HG03571 (cell line): ENCODE measurements at regions not wholly inside any gene's neighbourhood (a gene's known extent, or its start where the extent isn't known, plus 50 kb on each side); places are given as distances from the start of the nearest gene placed in this dataset.

ENCODE experiments used
- ATAC-seq: cut with Tn5 transposase; IDR thresholded peaks from one replicate; pipeline ENCODE4 v1.9.1; 2021; ENCODE audit not compliant: unreplicated experiment

DNA sequence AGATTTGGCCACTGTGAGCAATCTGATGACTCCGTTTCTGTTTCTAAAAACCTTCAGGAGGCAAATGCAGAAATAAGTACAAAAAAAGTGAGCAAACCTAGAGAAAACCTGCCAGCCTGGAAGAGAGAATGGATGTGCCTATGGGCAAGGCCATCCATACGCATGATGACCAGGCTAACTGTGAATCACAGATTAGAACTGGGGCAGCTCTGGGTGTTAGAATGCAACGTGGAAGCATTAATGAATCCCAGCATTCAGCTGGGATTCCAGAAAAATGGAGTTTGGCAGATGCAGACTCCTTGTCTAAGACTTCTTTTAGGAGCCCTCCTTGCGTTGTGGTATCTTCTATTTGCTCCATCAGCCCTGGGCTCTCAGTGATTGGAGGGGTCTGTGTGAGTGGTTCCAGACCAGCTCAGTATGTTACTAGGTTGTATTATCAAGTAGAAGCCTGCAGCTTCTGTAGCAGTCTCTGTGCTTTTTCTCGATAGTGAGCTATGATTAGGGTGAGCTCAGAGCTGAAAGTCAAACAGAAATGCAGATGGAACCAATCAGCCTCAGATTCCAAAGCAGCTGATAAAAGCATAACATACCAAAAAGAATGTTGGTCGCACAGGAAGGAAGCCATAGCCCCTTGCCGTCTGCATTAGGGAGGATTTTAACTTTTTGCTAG, 154.0 kb downstream of the PSMG1 start:
- ATAC-seq = no peak

DNA sequence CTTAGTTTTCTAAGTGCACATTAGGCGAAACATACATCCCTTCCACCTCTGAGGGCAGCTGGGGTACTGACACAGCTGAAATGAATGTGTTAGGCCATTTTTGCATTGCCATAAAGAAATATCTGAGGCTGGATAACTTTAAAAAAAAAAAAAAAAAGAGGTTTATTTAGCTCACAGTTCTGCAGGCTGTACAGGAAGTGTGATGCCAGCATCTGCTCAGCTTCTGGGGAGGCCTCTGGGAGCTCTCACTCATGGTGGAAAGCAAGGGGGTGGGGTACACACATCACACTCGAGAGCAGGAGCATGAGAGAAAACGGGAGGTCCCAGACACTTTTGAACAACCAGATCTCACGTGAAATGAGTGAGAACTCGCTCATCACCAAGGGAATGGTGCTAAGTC, 158.1 kb downstream of the PSMG1 start:
- ATAC-seq = no peak

DNA sequence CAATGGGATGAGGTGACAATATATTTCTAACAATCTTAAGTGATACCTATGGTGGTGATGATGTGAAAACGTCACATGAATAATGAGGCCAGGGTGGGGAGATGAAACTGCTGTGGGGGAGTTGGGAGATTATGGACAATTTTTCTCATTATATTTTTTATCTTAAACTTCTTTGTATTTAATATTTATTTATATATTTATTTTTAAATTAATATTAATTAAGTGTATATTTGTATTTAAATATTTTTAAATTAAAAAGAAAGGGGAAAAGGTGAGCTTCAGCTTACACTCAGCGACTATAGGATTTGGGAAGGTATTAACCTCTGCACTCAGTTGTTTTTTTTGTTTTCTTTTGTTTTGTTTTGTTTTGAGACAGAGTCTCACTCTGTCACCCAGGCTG, 158.7 kb downstream of the PSMG1 start:
- ATAC-seq = no peak

DNA sequence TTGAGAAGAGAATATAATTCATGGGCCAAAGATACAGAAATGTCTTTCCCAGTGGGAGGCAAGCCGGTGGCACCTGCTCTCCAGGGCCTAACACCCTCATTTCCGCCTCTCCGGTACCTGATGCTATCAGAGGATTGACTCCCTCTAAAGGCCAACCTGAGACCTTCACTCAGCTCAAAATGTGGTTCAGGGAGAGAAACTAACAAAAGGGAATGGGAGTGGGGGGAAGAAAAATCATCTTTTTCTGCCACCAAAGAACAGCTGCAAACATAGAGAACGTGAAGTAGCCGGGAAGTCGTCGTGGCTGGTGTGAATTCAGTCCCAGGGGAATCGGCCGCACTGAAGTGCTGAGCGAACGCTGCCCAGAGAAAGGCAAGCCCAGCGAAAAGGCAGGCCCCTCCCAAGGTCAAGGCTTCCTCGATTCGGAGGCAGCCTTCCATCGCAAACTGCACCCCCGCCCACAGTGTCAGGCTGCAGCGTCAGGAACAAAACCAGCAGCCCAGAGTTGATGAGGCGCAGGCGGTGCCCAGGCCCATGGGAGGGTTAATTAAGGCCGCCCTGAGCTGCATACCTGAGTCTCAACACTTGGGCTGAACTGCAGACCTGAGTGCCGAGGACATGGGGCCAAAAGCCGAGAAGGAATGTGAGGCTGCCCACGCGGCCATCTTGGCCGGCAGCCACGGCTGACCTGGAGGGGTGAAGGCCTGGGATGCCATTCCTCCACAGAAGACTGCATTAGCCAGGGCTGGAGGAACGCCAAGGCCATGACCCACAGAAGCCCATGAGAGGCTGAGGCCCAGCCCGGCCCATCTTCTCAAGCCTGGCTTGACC, 160.2 kb downstream of the PSMG1 start:
- no peak for ATAC-seq

DNA sequence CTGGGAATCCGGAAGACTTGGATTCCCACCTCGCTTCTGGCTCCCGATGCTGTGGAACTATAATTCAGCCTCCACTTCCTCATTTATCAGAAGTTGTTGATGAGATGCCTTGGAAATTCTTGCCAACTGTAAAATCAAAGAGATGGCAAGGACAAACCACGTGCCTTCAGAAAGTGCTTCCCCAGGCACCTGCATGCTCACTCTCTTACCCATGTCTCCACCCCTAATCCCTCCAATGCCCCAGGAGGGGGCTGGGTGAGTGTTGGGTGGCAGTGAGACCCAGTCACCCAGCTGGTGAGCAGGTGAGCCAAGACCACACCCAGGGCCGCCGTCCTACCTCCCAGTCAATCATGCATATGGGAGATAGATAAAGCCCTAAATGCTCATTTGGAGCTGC, 160.8 kb downstream of the PSMG1 start:
- no peak for ATAC-seq

DNA sequence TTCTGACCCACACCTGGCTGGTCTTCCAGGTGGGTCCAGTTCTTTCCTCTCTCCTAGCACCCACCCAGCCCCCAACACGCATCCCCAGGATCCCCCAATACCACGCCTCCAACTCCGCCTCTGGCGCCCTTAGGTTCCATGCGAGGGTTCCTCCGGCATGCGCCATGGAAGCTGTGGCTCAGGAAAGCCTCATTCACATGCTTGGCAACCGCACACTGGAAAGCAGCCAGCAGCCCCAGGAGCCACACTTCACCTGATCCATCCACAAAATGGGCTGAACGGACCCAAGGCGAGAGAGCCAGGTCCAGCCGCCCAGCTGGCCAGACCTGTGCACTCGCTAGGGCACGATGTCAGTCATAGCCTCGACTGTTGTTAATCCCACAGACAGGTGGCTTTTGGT, 161.2 kb downstream of the PSMG1 start:
- no peak for ATAC-seq

DNA sequence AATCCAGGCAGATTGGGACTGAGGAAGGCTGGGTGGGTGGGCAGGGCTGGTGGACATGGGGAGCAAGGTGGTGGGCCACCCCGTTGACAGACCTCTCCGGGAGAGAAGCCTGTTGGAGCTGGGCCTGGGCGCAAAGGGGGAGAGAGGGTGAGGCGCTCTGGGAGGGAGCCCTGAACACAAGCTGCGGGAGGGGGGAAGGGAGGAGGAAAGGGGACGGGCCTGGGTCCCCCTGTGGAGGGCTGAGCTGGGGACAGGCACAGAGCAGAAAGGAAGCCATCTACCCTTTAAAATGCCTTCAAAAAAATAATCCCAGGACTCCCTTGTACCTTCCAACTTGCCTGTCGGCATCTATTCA, 161.8 kb downstream of the PSMG1 start:
- ATAC-seq = no peak

DNA sequence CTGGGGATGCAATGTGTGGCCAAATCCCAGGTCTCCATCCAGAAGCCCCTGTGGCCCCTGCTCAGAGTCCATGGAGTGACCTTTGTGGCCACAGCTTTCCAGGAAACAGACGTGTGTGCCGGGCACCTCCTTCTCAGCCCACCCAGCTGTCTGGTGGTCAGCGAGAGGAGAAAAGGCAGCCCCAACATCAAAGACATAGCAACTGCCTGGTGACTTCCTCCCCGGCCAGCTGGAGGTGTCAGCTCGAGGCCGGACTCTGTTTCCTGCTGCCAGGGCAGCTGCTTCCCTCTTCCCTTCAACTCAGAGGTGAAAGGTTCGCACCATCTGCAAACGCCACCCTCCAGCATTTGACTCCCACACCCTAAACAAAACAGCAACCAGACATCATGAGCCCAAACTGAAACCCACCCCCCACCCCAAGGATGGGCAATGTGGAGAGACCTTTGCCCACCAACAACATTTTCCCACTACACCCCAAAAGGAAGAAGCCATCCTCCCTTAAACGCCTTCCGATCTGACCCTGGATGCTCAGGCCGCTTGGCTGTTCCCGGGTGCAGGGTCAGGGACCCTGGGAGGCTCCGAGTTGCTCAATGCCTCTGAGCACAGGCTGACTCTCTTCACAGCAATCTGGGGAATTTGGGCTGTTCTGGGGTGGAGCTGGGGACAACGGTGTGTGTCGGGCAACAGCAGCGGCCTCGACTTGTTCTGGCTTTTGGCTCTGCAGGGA, 162.3 kb downstream of the PSMG1 start:
- no peak for ATAC-seq

DNA sequence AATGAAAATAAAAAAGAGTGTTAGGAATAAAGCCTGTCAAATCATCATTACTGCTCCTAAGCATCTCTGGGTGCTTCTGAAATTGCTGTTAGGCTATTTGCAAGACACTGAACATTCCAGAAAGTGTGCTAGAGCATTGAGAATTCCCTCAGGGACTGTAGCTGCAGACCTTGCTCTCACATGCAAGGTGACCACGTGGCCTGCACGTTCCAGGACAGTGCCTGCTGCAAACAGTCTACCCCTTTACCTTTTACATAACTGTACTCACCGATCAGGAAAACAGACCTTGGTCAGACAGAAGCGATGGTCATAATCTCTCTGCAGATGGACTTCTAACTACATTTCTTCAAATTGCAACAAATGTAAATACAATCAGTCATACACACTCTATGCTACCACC, 164.5 kb downstream of the PSMG1 start:
- no peak for ATAC-seq

DNA sequence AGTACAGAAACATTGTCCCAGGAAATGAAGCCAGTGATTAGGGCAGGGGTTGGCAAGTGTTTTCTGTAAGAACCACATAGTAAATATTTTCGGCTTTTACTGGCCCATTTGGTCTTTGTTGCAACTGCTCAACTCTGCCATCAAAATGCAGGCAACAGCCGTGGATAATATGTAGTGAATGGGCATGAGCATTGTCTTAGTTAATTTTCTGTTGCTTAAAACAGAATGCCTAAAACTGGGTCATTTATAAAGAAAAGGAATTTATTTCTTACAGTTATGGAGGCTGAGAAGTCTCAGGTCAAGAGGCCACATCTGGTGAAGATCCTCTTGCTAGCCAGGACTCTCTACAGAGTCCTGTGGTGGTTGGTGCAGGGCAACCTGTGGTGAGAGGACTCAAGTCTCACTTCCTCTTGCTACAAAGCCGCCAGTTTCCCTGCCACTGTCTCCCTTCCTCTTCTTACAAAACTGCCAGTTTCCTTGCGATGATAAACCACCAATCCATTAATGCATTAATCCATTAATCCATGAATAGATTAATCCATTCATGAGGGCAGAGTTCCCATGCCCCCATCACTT, 166.4 kb downstream of the PSMG1 start:
- peak; percentile 93 for ATAC-seq

DNA sequence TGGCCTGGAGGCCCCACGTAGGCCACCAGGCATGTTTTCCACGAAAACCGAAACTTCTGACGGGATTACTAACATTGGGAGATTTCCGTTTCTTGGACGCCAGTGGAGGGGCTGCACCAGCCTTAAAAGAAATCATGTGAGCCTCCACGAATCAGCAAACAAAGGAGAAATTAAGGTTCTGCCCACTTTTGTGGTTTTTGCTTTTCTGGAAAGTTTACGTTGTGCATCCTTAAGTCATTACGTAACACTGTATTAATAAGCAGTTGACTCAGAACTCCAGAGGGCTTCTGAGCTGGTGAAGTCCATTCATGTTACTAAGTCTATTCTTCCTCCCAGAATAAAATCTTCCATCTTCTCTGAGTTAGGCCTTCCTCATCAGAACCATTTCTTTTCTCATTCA, 168.5 kb downstream of the PSMG1 start:
- ATAC-seq = no peak

DNA sequence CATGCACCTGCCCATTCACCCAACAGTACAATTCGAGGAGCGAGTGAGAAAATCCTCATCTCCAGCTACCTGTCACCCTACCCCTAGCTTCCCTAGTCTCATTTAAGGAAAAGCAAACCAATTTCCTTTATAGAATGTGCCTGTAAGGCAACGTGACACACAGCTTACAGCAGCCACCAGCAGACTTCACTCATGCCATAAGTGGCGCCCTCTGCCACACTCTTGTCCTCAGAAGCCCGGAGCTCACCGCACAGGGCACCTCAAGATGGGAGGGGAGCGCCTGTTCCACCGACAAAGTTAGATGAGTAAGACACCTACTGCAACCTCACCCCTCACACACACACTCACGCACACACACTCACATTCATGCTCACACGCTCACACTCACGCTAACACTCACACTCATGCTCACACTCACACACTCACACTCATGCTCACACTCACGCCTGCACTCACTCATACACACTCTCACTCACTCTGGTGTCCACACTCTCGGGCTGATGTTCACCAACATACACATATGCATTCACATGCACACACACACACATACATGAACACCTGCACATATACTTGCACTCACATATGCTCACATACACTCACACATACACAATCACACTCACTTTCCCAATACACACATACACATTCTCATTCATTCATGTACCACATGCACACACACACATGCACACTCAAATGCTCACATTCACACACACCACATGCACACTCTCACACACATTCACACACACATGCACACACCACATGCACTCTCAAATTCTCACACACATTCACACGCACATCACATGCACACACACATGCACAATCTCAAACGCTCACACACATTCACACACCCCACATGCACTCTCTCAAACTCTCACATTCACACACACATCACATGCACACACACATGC, 170.7 kb downstream of the PSMG1 start:
- no peak for ATAC-seq

DNA sequence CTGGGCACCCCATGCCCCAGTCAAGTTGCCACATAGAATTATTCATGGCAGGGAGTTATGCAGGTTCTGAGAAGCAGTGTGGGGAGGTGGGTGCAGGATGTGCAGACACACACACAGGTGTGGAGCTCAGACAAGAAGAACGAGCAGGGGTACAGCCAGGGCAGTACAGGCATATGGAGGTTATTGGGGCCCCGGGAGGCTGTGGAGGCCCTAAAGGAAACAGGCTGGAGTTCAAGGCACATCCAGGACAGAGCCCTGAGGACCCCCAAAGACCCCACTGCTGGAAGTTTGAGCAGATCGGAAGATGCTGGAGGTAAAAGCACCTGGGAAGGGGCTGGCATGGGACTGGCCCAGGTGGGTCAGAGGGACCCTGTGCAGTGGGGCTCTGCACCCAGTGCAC, 171.3 kb downstream of the PSMG1 start:
- ATAC-seq = no peak

DNA sequence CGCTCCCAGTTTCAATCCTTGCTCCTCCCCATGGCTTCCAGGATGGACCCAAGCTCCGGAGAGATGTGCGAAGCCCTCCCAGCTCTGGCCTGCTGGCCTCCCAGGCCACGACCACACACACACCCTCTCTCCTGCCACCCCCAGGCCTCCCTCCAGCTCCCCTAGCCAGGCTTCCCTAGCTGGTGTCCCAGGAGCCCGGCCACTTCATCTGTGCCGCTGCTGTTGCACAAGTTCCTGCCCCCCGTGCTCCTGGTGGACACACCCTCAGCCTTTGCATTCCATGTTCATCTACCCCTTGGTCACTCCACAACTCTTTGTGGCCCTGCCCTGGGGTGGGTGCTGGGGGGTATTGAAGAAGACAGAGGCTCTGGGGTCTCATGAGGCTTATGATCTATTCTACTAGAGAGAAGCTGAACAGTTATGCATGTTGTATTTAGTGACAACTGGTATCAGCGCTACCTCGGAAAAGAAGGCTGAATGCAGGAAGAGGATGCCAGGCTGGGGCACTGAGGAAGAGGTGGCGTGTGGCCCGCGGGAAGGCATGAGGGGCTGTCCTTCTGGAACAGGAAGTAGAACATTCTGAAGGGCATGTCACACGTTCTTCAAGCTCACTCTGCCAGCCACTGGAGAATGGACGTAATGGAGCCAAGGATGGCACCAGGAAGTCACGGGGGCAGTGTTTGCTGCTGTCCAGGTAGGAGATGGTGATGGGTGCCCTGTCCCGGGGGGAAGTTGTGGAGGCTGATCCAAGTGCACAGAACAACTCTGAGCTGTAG, 172.4 kb downstream of the PSMG1 start:
- ATAC-seq = no peak

DNA sequence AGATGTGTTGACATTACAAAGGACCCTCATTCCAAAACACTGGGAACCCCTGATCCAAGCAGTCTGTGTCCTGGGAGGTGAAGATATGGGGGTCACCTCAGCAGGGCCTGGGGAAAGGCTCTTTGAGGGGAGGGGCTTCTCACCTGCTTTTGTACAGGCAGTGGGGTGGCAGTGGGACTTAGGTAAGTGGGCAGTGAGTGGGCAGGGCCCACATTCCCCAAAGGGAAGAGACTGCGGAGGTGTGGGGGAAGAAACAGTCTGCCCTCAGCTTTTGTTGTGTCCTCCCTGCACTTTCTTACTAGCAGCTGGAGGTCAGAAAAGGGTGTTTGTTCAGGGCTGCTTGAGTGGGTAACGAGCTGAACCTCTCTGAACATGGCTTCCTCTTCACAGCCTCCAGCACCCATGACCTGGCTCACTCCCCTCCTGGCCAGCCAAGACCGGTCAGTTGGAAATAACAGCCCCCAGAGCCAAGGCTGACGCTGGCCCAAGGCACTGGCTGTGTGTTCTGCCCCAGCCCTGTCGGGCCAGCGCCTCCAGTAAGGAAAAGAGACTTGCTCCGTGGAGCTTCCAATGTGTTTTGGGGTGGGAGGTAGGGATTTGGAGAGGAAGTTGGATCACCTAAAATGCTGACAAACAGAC, 173.5 kb downstream of the PSMG1 start:
- no peak for ATAC-seq

DNA sequence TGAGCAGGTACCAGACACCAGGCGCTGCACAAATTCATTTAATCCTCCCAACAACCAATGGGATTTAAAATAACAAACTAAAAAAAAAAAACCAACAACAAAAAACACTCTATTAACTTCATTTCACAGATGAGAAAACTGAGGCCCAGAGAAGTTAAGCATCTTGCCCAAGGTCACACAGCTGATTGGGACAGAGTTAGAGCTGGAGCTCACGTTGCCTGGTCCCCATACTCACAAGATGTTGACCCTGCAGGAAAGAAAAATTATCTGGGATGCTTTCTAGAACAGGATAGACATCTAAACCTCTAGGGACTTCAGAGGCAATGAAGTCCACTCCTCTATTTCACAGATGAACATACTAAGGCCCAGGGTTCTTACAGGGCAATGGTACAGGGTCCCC, 175.3 kb downstream of the PSMG1 start:
- ATAC-seq = no peak

DNA sequence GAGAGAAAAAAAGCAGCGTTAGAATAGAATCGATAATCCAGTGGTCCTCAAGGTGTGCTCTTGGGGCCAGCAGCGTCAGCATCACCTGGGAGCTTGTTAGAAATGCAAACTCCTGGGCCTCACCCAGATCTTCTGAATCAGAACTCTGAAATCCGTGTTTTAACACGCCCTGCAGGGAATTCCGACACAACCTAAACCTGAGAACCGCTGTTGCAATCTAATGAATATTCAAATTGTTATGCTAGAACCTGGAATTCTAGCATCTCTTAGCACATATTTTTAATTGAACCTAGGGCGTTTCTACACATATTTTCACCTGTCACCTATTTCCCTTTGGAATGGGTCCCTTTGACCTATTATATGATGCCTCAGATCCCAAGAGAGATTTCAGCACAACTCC, 175.7 kb downstream of the PSMG1 start:
- no peak for ATAC-seq

DNA sequence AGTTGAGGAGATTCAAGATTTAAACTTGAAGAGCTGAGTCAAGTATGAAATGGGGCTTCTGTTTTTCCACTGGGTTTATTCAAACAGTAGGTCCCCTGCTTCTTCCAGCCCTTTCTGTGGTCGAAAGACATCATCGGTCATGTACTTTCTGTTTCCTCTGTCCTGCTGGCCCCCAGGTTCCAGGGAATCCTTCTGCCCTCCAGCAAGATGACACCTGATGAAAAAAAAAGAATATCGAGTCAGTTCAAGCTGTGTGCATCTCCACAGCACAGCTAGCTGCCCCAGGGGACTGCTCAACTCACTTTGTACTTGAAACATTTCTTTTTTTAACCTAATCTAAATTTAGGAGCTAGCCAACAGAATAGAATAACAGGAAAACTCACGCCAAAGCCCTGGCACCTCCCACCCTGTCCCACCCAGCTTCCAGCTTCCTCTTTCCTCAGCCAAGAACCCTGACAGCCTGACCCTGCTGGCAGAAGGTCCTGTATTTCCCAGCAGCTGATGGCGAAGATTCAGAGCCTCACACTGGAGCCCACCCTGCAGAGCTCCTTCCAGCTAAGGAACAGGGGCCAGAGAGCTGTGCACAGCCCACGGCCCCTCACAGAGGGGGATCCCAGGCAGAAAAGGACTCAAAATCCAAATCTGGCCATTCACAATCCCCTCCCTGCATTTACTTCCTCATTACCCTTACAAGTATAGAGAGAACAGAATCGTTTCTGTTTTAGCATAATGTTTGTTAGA, 176.5 kb downstream of the PSMG1 start:
- ATAC-seq = no peak

DNA sequence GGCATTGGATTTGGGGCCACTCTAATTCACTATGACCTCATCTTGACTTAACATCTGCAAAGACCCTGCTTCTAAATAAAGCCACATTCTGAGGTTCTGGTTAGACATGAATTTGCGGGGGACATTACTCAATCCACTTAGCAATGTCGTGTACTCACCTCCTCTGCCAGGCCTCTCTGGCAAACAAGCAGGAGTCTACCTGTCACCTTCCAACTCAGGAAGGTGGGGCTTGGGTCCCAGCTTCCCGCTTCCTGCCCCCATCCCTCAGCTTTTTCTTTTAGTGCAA, 177.8 kb downstream of the PSMG1 start:
- ATAC-seq = no peak
